Mesenchymal stem cell (in vitro differentiated cells and primary cell): ENCODE measurements at regions not wholly inside any gene's neighbourhood (a gene's known extent, or its start where the extent isn't known, plus 50 kb on each side); places are given as distances from the start of the nearest gene placed in this dataset.
"Not testable (repeated sequence)": the region's sequence is repeated elsewhere in the genome, so short reads cannot be mapped to it uniquely, and the experiment has no call there.

Experiments
- DNase-seq: peaks from one replicate; pipeline ENCODE4 v3.0.0-alpha.2; 2013
- H2AFZ ChIP-seq: one replicate; pipeline ENCODE4 v1.6.1; 2013; ENCODE audit warnings: low read depth, mild to moderate bottlenecking, control low read depth, inconsistent platforms, low read length, moderate library complexity
- H2AK5ac ChIP-seq: 2 replicates; pipeline ENCODE4 v1.6.1; 2013; ENCODE audit warnings: low read length, moderate library complexity, mild to moderate bottlenecking, inconsistent platforms; ENCODE audit not compliant: severe bottlenecking
- H2BK120ac ChIP-seq: one replicate; pipeline ENCODE4 v1.6.1; 2013; ENCODE audit warnings: low read depth, mild to moderate bottlenecking, inconsistent platforms, low read length, moderate library complexity
- H2BK12ac ChIP-seq, 2 experiments: one replicate each; pipeline ENCODE4 v1.6.1; 2013; ENCODE audit warnings: inconsistent platforms in 2 of 2, low read length in 2 of 2, mild to moderate bottlenecking in 2 of 2, moderate library complexity in 2 of 2, control low read depth in 1 of 2
- H2BK15ac ChIP-seq: one replicate; pipeline ENCODE4 v1.6.1; 2013; ENCODE audit warnings: mild to moderate bottlenecking, low read depth, inconsistent platforms; ENCODE audit not compliant: poor library complexity, severe bottlenecking
- H2BK5ac ChIP-seq: 2 replicates; pipeline ENCODE4 v1.6.1; 2013; ENCODE audit warnings: low read depth, mild to moderate bottlenecking, low read length, control low read depth, inconsistent platforms; ENCODE audit not compliant: poor library complexity, severe bottlenecking
- H3K14ac ChIP-seq, 2 experiments: one replicate each; pipeline ENCODE4 v1.6.1; 2013; ENCODE audit warnings: inconsistent platforms in 2 of 2, low read length in 2 of 2, control low read depth in 1 of 2, mild to moderate bottlenecking in 1 of 2, moderate library complexity in 1 of 2
- H3K18ac ChIP-seq, 2 experiments: one replicate each; pipeline ENCODE4 v1.6.1; 2013; ENCODE audit warnings: inconsistent platforms in 2 of 2, low read length in 2 of 2, control low read depth in 1 of 2, low read depth in 1 of 2, mild to moderate bottlenecking in 1 of 2
- H3K23ac ChIP-seq, 2 experiments: one replicate each; pipeline ENCODE4 v1.6.1; 2013; ENCODE audit warnings: inconsistent platforms in 2 of 2, low read length in 2 of 2, mild to moderate bottlenecking in 2 of 2, moderate library complexity in 2 of 2, control low read depth in 1 of 2
- H3K27ac ChIP-seq: 2 replicates; pipeline ENCODE4 v1.5.1; 2013; ENCODE audit warnings: mild to moderate bottlenecking, moderate library complexity, low read length, control low read depth, inconsistent platforms; ENCODE audit not compliant: poor library complexity, severe bottlenecking
- H3K27me3 ChIP-seq, 2 experiments: 2 replicates each; pipeline versions ENCODE4 v1.6.1 to v1.7.0; 2013; ENCODE audit warnings: low read length in 2 of 2, mild to moderate bottlenecking in 2 of 2, moderate library complexity in 2 of 2, control low read depth in 1 of 2, inconsistent platforms in 1 of 2; ENCODE audit not compliant: control insufficient read depth in 1 of 2, insufficient read depth in 1 of 2
- H3K36me3 ChIP-seq, 2 experiments: 2 replicates each; pipeline versions ENCODE4 v1.6.1 to v1.7.0; 2013; ENCODE audit warnings: low read length in 2 of 2, control low read depth in 1 of 2, inconsistent platforms in 1 of 2, low read depth in 1 of 2, mild to moderate bottlenecking in 1 of 2; ENCODE audit not compliant: insufficient read depth in 2 of 2, control insufficient read depth in 1 of 2
- H3K4ac ChIP-seq, 2 experiments: one replicate each; pipeline ENCODE4 v1.6.1; 2013; ENCODE audit warnings: inconsistent platforms in 2 of 2, low read length in 2 of 2, mild to moderate bottlenecking in 2 of 2, moderate library complexity in 2 of 2, control low read depth in 1 of 2, low read depth in 1 of 2
- H3K4me1 ChIP-seq: 2 replicates; pipeline ENCODE4 v1.6.1; 2013; ENCODE audit warnings: low read depth, low read length, control low read depth; ENCODE audit not compliant: control insufficient read depth, insufficient read depth
- H3K4me2 ChIP-seq: 2 replicates; pipeline ENCODE4 v1.6.1; 2013; ENCODE audit warnings: low read length, mild to moderate bottlenecking, inconsistent platforms; ENCODE audit not compliant: poor library complexity, severe bottlenecking
- H3K4me3 ChIP-seq, 2 experiments: 2 replicates each; pipeline versions ENCODE4 v1.5.1 to v1.7.0; 2013; ENCODE audit warnings: low read length in 2 of 2, mild to moderate bottlenecking in 2 of 2, control low read depth in 1 of 2, low read depth in 1 of 2; ENCODE audit not compliant: insufficient read depth in 1 of 2
- H3K79me1 ChIP-seq: replicated peaks from 2 replicates; pipeline ENCODE4 v1.6.1; 2013; ENCODE audit warnings: mild to moderate bottlenecking, control low read depth, low read length, inconsistent platforms; ENCODE audit not compliant: poor library complexity, severe bottlenecking
- H3K9ac ChIP-seq: 2 replicates; pipeline ENCODE4 v1.7.0; 2013; ENCODE audit warnings: mild to moderate bottlenecking, low read length, moderate library complexity
- H3K9me3 ChIP-seq: 2 replicates; pipeline ENCODE4 v1.7.0; 2013; ENCODE audit warnings: mild to moderate bottlenecking, low read length; ENCODE audit not compliant: control insufficient read depth
- H4K8ac ChIP-seq: one replicate; pipeline ENCODE4 v1.6.1; 2013; ENCODE audit warnings: inconsistent platforms, mild to moderate bottlenecking, low read length, moderate library complexity
- H4K91ac ChIP-seq: one replicate; pipeline ENCODE4 v1.6.1; 2013; ENCODE audit warnings: mild to moderate bottlenecking, low read length, inconsistent platforms
- WGBS: methylation state at CpG from one replicate; pipeline ENCODE4 v1.1.7; 2013; ENCODE audit warnings: mixed read lengths; 5-methylcytosine and 5-hydroxymethylcytosine counted together

DNA sequence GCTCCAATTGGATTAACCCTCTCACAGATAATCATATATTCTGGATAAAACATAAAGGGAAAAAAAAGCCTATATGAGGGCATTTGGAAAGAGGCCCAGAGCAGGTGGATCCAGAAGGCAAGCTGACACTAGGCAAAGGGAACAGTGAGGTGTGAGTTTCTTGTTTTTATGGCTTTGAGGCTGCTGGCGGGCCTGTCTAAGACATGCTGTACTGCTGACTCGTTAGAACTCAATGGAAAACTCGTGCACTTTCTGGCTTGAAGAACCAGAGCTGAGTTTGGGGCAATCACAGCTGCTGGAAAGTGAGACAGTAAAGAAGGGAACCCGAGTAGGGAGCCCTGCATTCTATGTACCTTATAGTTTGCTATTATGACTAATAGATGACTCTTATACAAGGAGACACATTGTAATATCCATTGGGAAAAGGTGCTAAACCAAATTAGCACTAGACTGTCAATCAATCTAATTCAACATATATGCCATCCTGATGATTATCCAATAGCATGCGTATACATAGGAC is 637.1 kb downstream of the GATA3 start:
- H4K8ac ChIP-seq, result no peak overlapping the region
- no peak overlapping the region for H2BK120ac ChIP-seq
- no peak overlapping the region for H2AFZ ChIP-seq
- DNase-seq, result no peak
- H3K18ac ChIP-seq, result no peak overlapping the region
- no peak overlapping the region for H3K4ac ChIP-seq
- no peaks in the 10 kb centered on the region for H3K79me1 ChIP-seq
- no peak overlapping the region for H2BK12ac ChIP-seq
- no peak overlapping the region for H2BK15ac ChIP-seq
- no peaks in the 10 kb centered on the region for H3K9me3 ChIP-seq
- no peak overlapping the region for H2AK5ac ChIP-seq
- H2BK5ac ChIP-seq, result no peak overlapping the region
- H3K36me3 ChIP-seq, result no peaks in the 10 kb centered on the region
- H3K27ac ChIP-seq, result no peak overlapping the region
- no peak overlapping the region for H3K4me2 ChIP-seq
- H3K4me1 ChIP-seq, result no peaks in the 10 kb centered on the region
- WGBS, result 27% methylated on average over 3 of the region's 5 CpGs
- H3K9ac ChIP-seq, result no peak overlapping the region
- no peak overlapping the region for H4K91ac ChIP-seq
- no peaks in the 10 kb centered on the region for H3K27me3 ChIP-seq
- no peak overlapping the region for H3K4me3 ChIP-seq
- no peak overlapping the region for H3K23ac ChIP-seq
- H3K14ac ChIP-seq, result no peak overlapping the region

DNA sequence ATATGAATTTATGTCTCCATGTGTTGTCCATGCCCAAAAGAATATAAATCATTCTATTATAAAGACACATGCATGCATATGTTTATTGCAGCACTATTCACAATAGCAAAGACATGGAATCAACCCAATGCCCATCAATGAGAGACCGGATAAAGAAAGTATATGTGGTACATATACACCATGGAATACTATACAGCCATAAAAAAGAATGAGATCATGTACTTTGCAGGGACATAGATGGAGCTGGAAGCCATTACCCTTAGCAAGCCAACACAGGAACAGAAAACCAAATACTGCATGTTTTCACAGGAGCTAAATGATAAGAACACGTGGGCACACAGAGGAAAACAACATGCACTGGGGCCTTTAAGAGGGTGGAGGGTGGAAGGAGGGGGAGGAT is 639.1 kb downstream of the GATA3 start:
- not testable (repeated sequence) for H3K14ac ChIP-seq, H2AFZ ChIP-seq

DNA sequence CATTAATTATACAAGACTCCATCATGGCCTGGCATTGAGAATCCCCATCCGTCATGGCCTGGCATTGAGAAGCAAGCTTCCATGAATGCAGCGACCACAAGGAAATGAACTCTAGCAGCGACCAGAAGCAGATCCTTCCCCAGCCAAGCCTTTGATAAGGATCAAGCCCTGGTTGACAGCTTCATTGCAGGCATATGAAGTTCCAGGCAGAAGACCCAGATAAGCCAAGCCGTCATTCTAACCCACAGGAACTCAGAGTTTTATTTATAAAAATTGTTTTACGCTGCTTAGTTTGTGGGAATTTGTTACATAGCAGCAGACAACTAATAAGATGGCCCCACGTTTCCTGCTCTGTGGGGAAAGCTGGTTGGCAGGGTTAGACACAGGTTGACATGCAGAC is 642.3 kb downstream of the GATA3 start:
- H3K36me3 ChIP-seq, result no peaks in the 10 kb centered on the region
- no peak overlapping the region for H4K91ac ChIP-seq
- H3K9me3 ChIP-seq, result peaks cover 4% of the 10 kb centered on the region
- no peak overlapping the region for H3K23ac ChIP-seq
- H2AFZ ChIP-seq, result no peak overlapping the region
- H2BK15ac ChIP-seq, result no peak overlapping the region
- H3K18ac ChIP-seq, result no peak overlapping the region
- no peak overlapping the region for H3K9ac ChIP-seq
- no peaks in the 10 kb centered on the region for H3K79me1 ChIP-seq
- no peak overlapping the region for H3K14ac ChIP-seq
- H2AK5ac ChIP-seq, result no peak overlapping the region
- WGBS, result 43% methylated on average over 6 of the region's 6 CpGs
- no peak overlapping the region for H3K4me3 ChIP-seq
- no peak overlapping the region for H3K27ac ChIP-seq
- no peaks in the 10 kb centered on the region for H3K4me1 ChIP-seq
- no peak overlapping the region for H2BK12ac ChIP-seq
- H2BK5ac ChIP-seq, result no peak overlapping the region
- peak; percentile 48 for DNase-seq
- no peak overlapping the region for H2BK120ac ChIP-seq
- H3K27me3 ChIP-seq, result no peaks in the 10 kb centered on the region
- no peak overlapping the region for H3K4me2 ChIP-seq
- no peak overlapping the region for H3K4ac ChIP-seq
- H4K8ac ChIP-seq, result peak overlapping the region; percentile 13

More for the DNA sequence above, 639.1 kb downstream of the GATA3 start:
- H3K4ac ChIP-seq, H3K23ac ChIP-seq, H4K8ac ChIP-seq, H3K9ac ChIP-seq, H3K4me3 ChIP-seq, H2BK5ac ChIP-seq, DNase-seq, H3K27me3 ChIP-seq, H2BK15ac ChIP-seq, H3K79me1 ChIP-seq, H3K18ac ChIP-seq, H2BK12ac ChIP-seq, H4K91ac ChIP-seq, H2BK120ac ChIP-seq, H3K9me3 ChIP-seq, H3K4me2 ChIP-seq, H3K4me1 ChIP-seq, H3K27ac ChIP-seq, H3K36me3 ChIP-seq, H2AK5ac ChIP-seq: not testable (repeated sequence)
- no CpG with 5 or more reads among the region's 2 CpGs for WGBS

DNA sequence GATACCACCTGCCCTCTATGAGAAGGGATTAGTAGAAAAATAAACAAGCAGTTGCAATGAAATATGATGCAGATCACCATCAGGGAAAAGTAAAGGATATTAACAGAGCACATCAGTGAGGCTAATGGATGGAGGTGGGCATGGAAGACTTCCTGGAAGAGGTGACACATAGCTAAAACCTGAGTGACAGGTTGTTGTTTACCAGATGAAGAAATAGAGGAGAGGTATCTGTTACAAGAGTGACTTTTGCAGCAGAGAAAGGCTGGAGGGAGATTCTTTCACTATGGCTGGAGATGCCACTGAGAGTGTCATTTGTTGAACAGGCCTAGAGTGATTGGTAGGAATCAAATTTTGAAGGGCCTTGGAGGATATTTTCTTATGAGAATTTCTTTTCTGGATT is 646.2 kb downstream of the GATA3 start:
- Histone ChIP-seq H3K4me3 (no peak overlapping the region), H3K36me3 (no peaks in the 10 kb centered on the region), H3K4me1 (no peaks in the 10 kb centered on the region), H3K27ac (no peak overlapping the region), H3K9ac (no peak overlapping the region), H3K79me1 (no peaks in the 10 kb centered on the region), H2AK5ac (no peak overlapping the region), H2AFZ (no peak overlapping the region), H2BK120ac (no peak overlapping the region), H3K4ac (no peak overlapping the region), H2BK5ac (no peak overlapping the region), H3K9me3 (peaks cover 4% of the 10 kb centered on the region), H3K4me2 (no peak overlapping the region), H3K27me3 (no peaks in the 10 kb centered on the region), H2BK15ac (no peak overlapping the region), H2BK12ac (no peak overlapping the region), H3K18ac (no peak overlapping the region), H3K14ac (no peak overlapping the region), H4K91ac (no peak overlapping the region), H4K8ac (no peak overlapping the region), H3K23ac (no peak overlapping the region)
- DNase-seq, result no peak
